Ishikawa (cell line): ENCODE measurements at regions not wholly inside any gene's neighbourhood (a gene's known extent, or its start where the extent isn't known, plus 50 kb on each side); places are given as distances from the start of the nearest gene placed in this dataset.

ENCODE experiments used
- CEBPB ChIP-seq: IDR thresholded peaks from 2 replicates; pipeline ENCODE4 v1.6.1; 2012
- CREB1 ChIP-seq: IDR thresholded peaks from 2 replicates; pipeline ENCODE4 v1.6.1; 2012; ENCODE audit warnings: low read depth
- EGR1 ChIP-seq: IDR thresholded peaks from 2 replicates; pipeline ENCODE4 v1.6.1; 2012
- EP300 ChIP-seq: IDR thresholded peaks from 2 replicates; pipeline ENCODE4 v1.6.1; 2012; ENCODE audit warnings: borderline replicate concordance
- FOXM1 ChIP-seq: IDR thresholded peaks from 2 replicates; pipeline ENCODE4 v1.6.1; 2012; ENCODE audit warnings: low read depth, borderline replicate concordance
- MAX ChIP-seq: IDR thresholded peaks from 2 replicates; pipeline ENCODE4 v1.6.1; 2012
- NFIC ChIP-seq: IDR thresholded peaks from 2 replicates; pipeline ENCODE4 v1.6.1; 2012
- RAD21 ChIP-seq: IDR thresholded peaks from 2 replicates; pipeline ENCODE4 v1.6.1; 2012; ENCODE audit warnings: low read depth
- REST ChIP-seq: IDR thresholded peaks from 2 replicates; pipeline ENCODE4 v1.6.1; 2012; ENCODE audit warnings: low read depth, mild to moderate bottlenecking
- TAF1 ChIP-seq: IDR thresholded peaks from 2 replicates; pipeline ENCODE4 v1.6.1; 2012; ENCODE audit warnings: low read depth, mild to moderate bottlenecking
- TCF12 ChIP-seq: IDR thresholded peaks from 2 replicates; pipeline ENCODE4 v1.6.1; 2012; ENCODE audit warnings: low read depth
- TEAD4 ChIP-seq: IDR thresholded peaks from 2 replicates; pipeline ENCODE4 v1.6.1; 2012
- USF1 ChIP-seq: IDR thresholded peaks from 2 replicates; pipeline ENCODE4 v1.6.1; 2012
- YY1 ChIP-seq: IDR thresholded peaks from 2 replicates; pipeline ENCODE4 v1.6.1; 2012; ENCODE audit warnings: low read depth

GRCh38 chr2:67600222-67600871 is 203.2 kb downstream of the ETAA1 start:
- TF ChIP-seq NFIC (no peak), TCF12 (no peak), FOXM1 (no peak), EP300 (no peak), MAX (no peak), YY1 (no peak), CEBPB (no peak), CREB1 (no peak), USF1 (no peak), RAD21 (no peak), REST (no peak), EGR1 (no peak), TEAD4 (no peak)

DNA sequence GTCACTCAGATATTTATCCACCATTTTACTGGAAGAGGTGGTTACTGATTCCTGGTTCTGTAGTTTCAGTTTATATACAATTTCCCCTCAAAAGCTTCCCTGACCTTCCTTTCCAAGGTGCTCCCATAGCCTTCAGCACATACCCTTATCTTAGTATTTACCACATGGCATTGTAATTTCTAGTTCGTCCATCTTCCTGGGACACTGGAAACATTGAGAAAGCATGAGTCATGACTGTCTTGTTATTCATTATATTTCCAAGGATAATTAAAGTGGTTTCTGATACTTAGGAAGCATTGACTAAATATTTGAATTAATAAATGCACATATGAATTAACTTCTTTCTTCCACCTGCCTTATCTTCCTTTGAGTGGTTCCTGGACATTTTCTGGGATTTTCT is 203.8 kb downstream of the ETAA1 start:
- no peak for TF ChIP-seq TAF1
- TF ChIP-seq NFIC = no peak
- no peak for TF ChIP-seq CEBPB
- no peak for TF ChIP-seq TEAD4
- TF ChIP-seq CREB1 = no peak
- no peak for TF ChIP-seq YY1
- TF ChIP-seq REST = no peak
- no peak for TF ChIP-seq MAX

DNA sequence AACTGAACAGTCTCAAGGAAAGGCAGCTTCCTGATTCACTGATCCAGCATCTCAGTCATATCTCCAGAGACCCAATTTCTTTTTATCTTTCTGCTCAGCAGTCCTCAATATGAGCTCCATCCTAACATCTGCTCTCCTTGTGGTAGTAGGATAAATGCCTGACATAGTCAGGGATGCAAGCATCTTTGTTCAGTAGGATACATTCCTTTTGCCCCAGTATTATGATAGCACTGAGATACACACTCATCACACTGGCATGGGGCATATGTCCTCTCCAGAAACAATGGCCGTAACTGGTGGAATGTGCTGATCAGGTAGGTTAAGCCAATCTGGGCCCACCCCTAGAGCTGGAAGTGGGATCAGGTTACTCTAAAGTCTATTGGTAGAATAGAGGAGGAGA is 207.2 kb downstream of the ETAA1 start:
- TF ChIP-seq TCF12 (no peak), EP300 (no peak), TEAD4 (no peak), YY1 (no peak), EGR1 (no peak), CREB1 (no peak), TAF1 (no peak), NFIC (no peak)

- no peak for TF ChIP-seq EGR1
- TF ChIP-seq USF1 = peak; percentile 55; the same call in 1 of the 2 replicates
- no peak for TF ChIP-seq CEBPB
- no peak for TF ChIP-seq EP300
These were observed 215.5 kb downstream of the ETAA1 start for GRCh38 chr2:67612576-67613042.

- no peak for TF ChIP-seq FOXM1
- no peak for TF ChIP-seq TEAD4
- TF ChIP-seq MAX = no peak
- no peak for TF ChIP-seq TCF12
- TF ChIP-seq REST = no peak
- TF ChIP-seq TAF1 = no peak
- no peak for TF ChIP-seq CEBPB
- TF ChIP-seq USF1 = no peak
- no peak for TF ChIP-seq YY1
- TF ChIP-seq EP300 = no peak
These were observed 216.1 kb downstream of the ETAA1 start for GRCh38 chr2:67613227-67613626.
